NB4 (cell line): ENCODE measurements at regions not wholly inside any gene's neighbourhood (a gene's known extent, or its start where the extent isn't known, plus 50 kb on each side); places are given as distances from the start of the nearest gene placed in this dataset.

Experiments used
- DNase-seq: peaks from one replicate; pipeline ENCODE4 v3.0.0; 2010; ENCODE audit warnings: low read depth
- H3K4me3 ChIP-seq: one replicate; pipeline ENCODE4 v1.5.1; 2011; ENCODE audit warnings: mild to moderate bottlenecking, low read depth, low read length, moderate library complexity
- CTCF ChIP-seq: IDR thresholded peaks from one replicate; pipeline ENCODE4 v1.5.1; 2012; ENCODE audit warnings: low read depth, low read length
- MAX ChIP-seq: IDR thresholded peaks from 2 replicates; pipeline ENCODE4 v1.6.1; 2011; ENCODE audit warnings: low read depth, low read length
- MYC ChIP-seq: IDR thresholded peaks from 2 replicates; pipeline ENCODE4 v1.6.1; 2011; ENCODE audit warnings: low read depth, low read length
- POLR2A ChIP-seq: IDR thresholded peaks from 2 replicates; pipeline ENCODE4 v1.6.1; 2011; ENCODE audit warnings: mild to moderate bottlenecking; ENCODE audit not compliant: insufficient read length; ENCODE audit errors: extremely low read depth

- DNase-seq, result no peak
- no peak for TF ChIP-seq MYC
- TF ChIP-seq MAX, result no peak
- no peak for TF ChIP-seq CTCF
- no peak for TF ChIP-seq POLR2A
- no peak overlapping the region for H3K4me3 ChIP-seq
Measured at GRCh38 chr2:37464067-37464466, 119.6 kb downstream of the QPCT start.

GRCh38 chr2:37466533-37467222 lies 122.2 kb downstream of the QPCT start:
- TF ChIP-seq POLR2A, result no peak
- no peak for TF ChIP-seq CTCF
- TF ChIP-seq MAX, result no peak
- no peak for TF ChIP-seq MYC
- DNase-seq, result no peak
- no peak overlapping the region for H3K4me3 ChIP-seq

GRCh38 chr2:37468170-37468569 lies 123.7 kb downstream of the QPCT start:
- no peak for TF ChIP-seq MAX
- no peak for TF ChIP-seq POLR2A
- no peak for TF ChIP-seq CTCF
- no peak for TF ChIP-seq MYC
- DNase-seq, result no peak
- H3K4me3 ChIP-seq, result no peak overlapping the region

- DNase-seq, result no peak
- TF ChIP-seq POLR2A, result no peak
- TF ChIP-seq MYC, result no peak
- H3K4me3 ChIP-seq, result no peak overlapping the region
Measured at GRCh38 chr2:37469126-37469525, 124.7 kb downstream of the QPCT start.

- H3K4me3 ChIP-seq, result no peak overlapping the region
- TF ChIP-seq POLR2A, result no peak
- TF ChIP-seq CTCF, result no peak
- TF ChIP-seq MAX, result no peak
- no peak for TF ChIP-seq MYC
- no peak for DNase-seq
Measured at GRCh38 chr2:37471104-37471503, 126.7 kb downstream of the QPCT start.

- TF ChIP-seq MYC (no peak), MAX (no peak)
- peak; percentile 43 for DNase-seq
- H3K4me3 ChIP-seq, result no peak overlapping the region
Measured at GRCh38 chr2:37471994-37472393, 127.6 kb downstream of the QPCT start.

- no peak for TF ChIP-seq MAX
- no peak for TF ChIP-seq POLR2A
- TF ChIP-seq MYC, result no peak
- no peak for TF ChIP-seq CTCF
- no peak for DNase-seq
- H3K4me3 ChIP-seq, result no peak overlapping the region
Measured at GRCh38 chr2:37472959-37473358, 128.5 kb downstream of the QPCT start.
